SK-N-MC (cell line): ENCODE measurements at regions not wholly inside any gene's neighbourhood (a gene's known extent, or its start where the extent isn't known, plus 50 kb on each side); places are given as distances from the start of the nearest gene placed in this dataset.
A peak's percentile ranks its signal among the peaks of the same experiment; 100 is the strongest.

Experiments used
- DNase-seq: peaks from one replicate; pipeline ENCODE4 v3.0.0-alpha.2; 2011; ENCODE audit warnings: low read depth, low spot score
- H3K27ac ChIP-seq: fragments of 200-600 bp; sonication (generic); 2 replicates; pipeline ENCODE4 v1.5.1; 2016; ENCODE audit warnings: mixed run types
- H3K36me3 ChIP-seq: fragments of 200-600 bp; sonication (generic); 2 replicates; pipeline ENCODE4 v1.6.1; 2017; ENCODE audit warnings: antibody characterized with exemption, low read length, mixed read lengths; ENCODE audit not compliant: insufficient read depth
- H3K4me3 ChIP-seq: fragments of 200-600 bp; sonication (generic); 2 replicates; pipeline ENCODE4 v1.5.1; 2016
- H3K9ac ChIP-seq: fragments of 200-600 bp; sonication (generic); 2 replicates; pipeline ENCODE4 v1.8.0; 2017; ENCODE audit warnings: mixed run types, mixed read lengths; ENCODE audit not compliant: insufficient read length
- H3K9me3 ChIP-seq: fragments of 200-600 bp; sonication (generic); 2 replicates; pipeline ENCODE4 v1.6.1; 2017; ENCODE audit warnings: low read depth, mild to moderate bottlenecking, antibody characterized with exemption, low read length, moderate library complexity, mixed read lengths
- EZH2 ChIP-seq: fragments of 200-600 bp; sonication (generic); IDR thresholded peaks from one replicate; pipeline ENCODE4 v1.6.1; 2017; ENCODE audit warnings: antibody characterized with exemption
- FOXP2 ChIP-seq: optimal IDR thresholded peaks from 2 replicates; pipeline ENCODE3; 2011; ENCODE audit warnings: mild to moderate bottlenecking, moderate library complexity; ENCODE audit not compliant: insufficient read depth; ENCODE audit errors: extremely low read length, control extremely low read depth
- POLR2AphosphoS5 ChIP-seq: IDR thresholded peaks from 2 replicates; pipeline ENCODE4 v1.6.1; 2012; ENCODE audit warnings: mild to moderate bottlenecking, low read depth, low read length, borderline replicate concordance

- Histone ChIP-seq H3K36me3 (no peaks in the 10 kb centered on the region), H3K9ac (no peak overlapping the region), H3K27ac (no peak overlapping the region), H3K9me3 (no peaks in the 10 kb centered on the region), H3K4me3 (no peak overlapping the region)
- TF ChIP-seq EZH2 (no peak), FOXP2 (no peak), POLR2AphosphoS5 (no peak)
- no peak for DNase-seq
Measured at GRCh38 chr20:10921491-10922010, 247.8 kb upstream of the JAG1 start.

GRCh38 chr20:10922506-10922905 lies 248.7 kb upstream of the JAG1 start:
- H3K27ac ChIP-seq, result peak overlapping the region; percentile 83
- no peaks in the 10 kb centered on the region for H3K36me3 ChIP-seq
- H3K4me3 ChIP-seq, result peak overlapping the region; percentile 72
- TF ChIP-seq POLR2AphosphoS5 (no peak), EZH2 (no peak), FOXP2 (no peak)
- no peak overlapping the region for H3K9ac ChIP-seq
- no peak for DNase-seq
- no peaks in the 10 kb centered on the region for H3K9me3 ChIP-seq

GRCh38 chr20:10922941-10923340 lies 249.1 kb upstream of the JAG1 start:
- Histone ChIP-seq H3K36me3 (no peaks in the 10 kb centered on the region), H3K27ac (peak overlapping the region; percentile 83), H3K4me3 (peak overlapping the region; percentile 72), H3K9ac (no peak overlapping the region), H3K9me3 (no peaks in the 10 kb centered on the region)
- DNase-seq, result peak; percentile 77
- TF ChIP-seq FOXP2 (peak; percentile 94), EZH2 (no peak), POLR2AphosphoS5 (peak; percentile 27; the same call in 1 of the 2 replicates)

DNA sequence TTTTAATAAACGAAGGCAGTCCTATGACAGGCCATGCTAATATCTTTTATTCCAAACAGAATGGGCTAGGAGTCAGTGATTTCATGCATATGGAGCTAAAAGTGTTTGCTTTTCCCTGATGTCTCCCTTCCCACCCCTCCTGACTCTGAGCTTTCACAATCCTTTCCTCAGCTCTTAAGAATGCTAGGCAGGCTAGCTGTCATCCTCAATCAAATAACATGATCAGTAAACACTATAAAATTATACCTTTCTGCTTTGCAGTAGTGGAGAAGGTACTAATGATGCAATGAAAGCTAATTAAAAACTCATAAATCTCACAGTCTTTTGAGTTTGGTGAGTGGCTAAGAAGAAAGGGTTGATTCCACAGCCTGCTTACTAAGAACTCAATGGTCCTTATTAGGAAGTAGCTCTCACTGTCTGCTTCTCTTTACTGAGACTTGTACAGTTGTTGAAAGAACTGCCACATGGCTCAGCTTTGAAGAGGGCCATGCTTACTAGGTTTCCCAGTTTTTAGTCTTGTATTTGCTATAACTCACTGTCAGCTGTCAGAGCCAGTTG lies 250.9 kb upstream of the JAG1 start:
- H3K9ac ChIP-seq, result no peak overlapping the region
- no peak for DNase-seq
- H3K36me3 ChIP-seq, result no peaks in the 10 kb centered on the region
- H3K4me3 ChIP-seq, result no peak overlapping the region
- no peaks in the 10 kb centered on the region for H3K9me3 ChIP-seq
- H3K27ac ChIP-seq, result no peak overlapping the region
- no peak for TF ChIP-seq EZH2
- no peak for TF ChIP-seq POLR2AphosphoS5
- TF ChIP-seq FOXP2, result no peak

GRCh38 chr20:10925767-10926166 lies 252.0 kb upstream of the JAG1 start:
- no peak for TF ChIP-seq POLR2AphosphoS5
- TF ChIP-seq EZH2, result no peak
- no peak for TF ChIP-seq FOXP2
- H3K9ac ChIP-seq, result no peak overlapping the region
- no peak overlapping the region for H3K27ac ChIP-seq
- H3K9me3 ChIP-seq, result no peaks in the 10 kb centered on the region
- no peak overlapping the region for H3K4me3 ChIP-seq
- H3K36me3 ChIP-seq, result no peaks in the 10 kb centered on the region
- DNase-seq, result no peak

GRCh38 chr20:10927011-10927583 lies 253.3 kb upstream of the JAG1 start:
- H3K9me3 ChIP-seq, result no peaks in the 10 kb centered on the region
- H3K4me3 ChIP-seq, result no peak overlapping the region
- H3K36me3 ChIP-seq, result no peaks in the 10 kb centered on the region
- no peak overlapping the region for H3K27ac ChIP-seq
- no peak for DNase-seq
- TF ChIP-seq FOXP2, result no peak
- no peak for TF ChIP-seq POLR2AphosphoS5
- no peak for TF ChIP-seq EZH2
- no peak overlapping the region for H3K9ac ChIP-seq

DNA sequence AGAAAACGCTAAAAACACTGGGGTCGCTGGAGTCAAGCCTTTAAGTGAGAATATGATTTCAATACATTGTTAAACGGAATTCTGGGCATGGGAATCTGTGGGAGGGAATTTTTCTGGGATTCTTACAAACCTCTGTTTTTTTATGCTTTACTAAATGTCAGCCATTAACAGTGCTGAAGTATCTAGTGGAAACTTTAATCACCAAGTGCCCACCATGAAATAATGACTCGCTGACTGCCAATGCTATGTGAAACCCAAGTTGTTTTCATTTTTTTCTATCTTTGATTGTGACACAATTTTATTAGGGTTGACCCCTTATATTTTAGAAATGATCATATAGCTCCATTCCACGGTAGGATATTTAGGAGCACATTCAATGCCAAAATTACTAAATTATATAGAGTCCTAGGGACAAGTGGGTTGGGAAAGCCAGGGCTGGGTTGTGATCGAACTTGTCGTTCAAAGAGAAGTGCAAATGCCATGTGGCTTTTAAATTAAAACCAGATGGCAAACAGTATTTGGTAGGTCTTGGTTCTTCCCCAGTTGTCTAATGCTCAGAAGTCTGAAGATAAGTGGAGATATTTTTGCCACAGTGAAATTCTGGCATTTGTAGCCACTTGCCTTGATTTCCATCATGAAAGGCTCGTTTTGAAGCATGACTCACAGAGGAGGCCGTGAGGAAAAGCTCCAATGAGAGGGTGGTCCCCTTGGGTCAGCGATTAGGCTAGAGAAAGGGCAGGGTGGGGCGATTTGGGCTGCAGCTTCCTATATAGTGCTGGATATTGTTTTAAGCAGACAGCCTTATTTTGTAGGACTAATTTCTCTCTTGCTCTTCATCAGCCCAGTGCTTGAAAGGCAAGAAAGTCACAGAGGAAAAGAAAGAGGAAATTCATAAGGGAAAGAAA lies 254.4 kb upstream of the JAG1 start:
- H3K4me3 ChIP-seq, result no peak overlapping the region
- H3K36me3 ChIP-seq, result no peaks in the 10 kb centered on the region
- no peak overlapping the region for H3K27ac ChIP-seq
- TF ChIP-seq POLR2AphosphoS5 (no peak), FOXP2 (no peak), EZH2 (no peak)
- H3K9me3 ChIP-seq, result no peaks in the 10 kb centered on the region
- DNase-seq, result no peak
- H3K9ac ChIP-seq, result no peak overlapping the region

DNA sequence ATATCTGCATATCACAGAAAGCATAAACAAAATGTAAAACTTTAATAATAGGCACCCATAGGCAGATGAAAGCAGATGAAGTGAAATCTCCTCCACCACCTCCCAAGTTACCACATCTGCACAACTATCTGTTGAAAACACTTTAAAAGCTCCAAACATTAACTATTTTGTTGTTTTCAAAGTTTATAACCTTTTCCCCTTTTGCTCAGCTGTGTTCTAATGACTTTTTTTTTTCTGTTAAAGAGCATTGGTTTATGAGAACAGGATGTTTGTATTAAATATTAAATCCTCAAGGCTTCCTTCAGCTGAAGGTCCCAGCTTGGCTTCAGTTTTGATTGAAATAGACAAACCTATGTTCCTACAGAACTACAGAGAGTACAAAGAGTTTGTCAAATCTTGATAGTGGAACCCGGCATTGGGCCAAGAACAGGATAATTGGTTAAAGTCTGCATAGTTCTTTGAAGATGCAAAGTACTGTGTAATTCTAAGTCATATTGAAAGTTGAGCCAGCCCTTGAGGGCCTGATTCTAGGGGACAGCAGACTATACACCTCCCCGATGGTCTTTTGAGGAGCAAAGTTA lies 255.1 kb upstream of the JAG1 start:
- no peaks in the 10 kb centered on the region for H3K36me3 ChIP-seq
- TF ChIP-seq FOXP2 (no peak), POLR2AphosphoS5 (no peak), EZH2 (no peak)

More for the DNA sequence above, 255.1 kb upstream of the JAG1 start:
- Histone ChIP-seq H3K4me3 (no peak overlapping the region), H3K27ac (no peak overlapping the region), H3K9ac (no peak overlapping the region), H3K9me3 (no peaks in the 10 kb centered on the region)
- DNase-seq, result no peak
